ENCODE measurements at regions not wholly inside any gene's neighbourhood (a gene's known extent, or its start where the extent isn't known, plus 50 kb on each side); places are given as distances from the start of the nearest gene placed in this dataset.
A peak's percentile ranks its signal among the peaks of the same experiment; 100 is the strongest.

- no peak for DNase-seq (ENCODE audit: low read depth in 1 of 2, low spot score in 1 of 2)
- Histone ChIP-seq H3K4me3 (no peak overlapping the region), H3K27ac (peak overlapping the region; percentile 71 to 86), H3K4me2 (peak overlapping the region; percentile 61; the same call in 2 of the 3 replicates), H3K4me1 (peaks cover 59% of the 10 kb centered on the region), H3K9me3 (no peaks in the 10 kb centered on the region)
- CTCF ChIA-PET, result interaction anchor here (1.0 to 1.4 kb wide), 3 partner anchors 11 to 158 kb away, joined by 3 read pairs; no protein-coding TSS in a partner anchor
- WGBS (ENCODE audit: missing lambda C conversion rate), result over 99% methylated on average over 4 of the region's 4 CpGs
- TF ChIP-seq RFX5 (IDR thresholded peaks at IDR 0.05) (no peak), PHF8 (IDR thresholded peaks at IDR 0.05; ENCODE audit: borderline replicate concordance, low read depth) (no peak), FOSB (CRISPR knock-in tag; IDR thresholded peaks at IDR 0.05) (no peak), EHMT2 (IDR thresholded peaks at IDR 0.05; ENCODE audit: low read depth) (no peak), MAFK (IDR thresholded peaks at IDR 0.05; ENCODE audit: partially characterized antibody) (no peak), HDAC2 (IDR thresholded peaks at IDR 0.05) (no peak), RARB (CRISPR knock-in tag; IDR thresholded peaks at IDR 0.05) (no peak), MAX (IDR thresholded peaks at IDR 0.05) (no peak), EHF (CRISPR knock-in tag; IDR thresholded peaks at IDR 0.05) (no peak), NR3C1 (IDR thresholded peaks at IDR 0.05) (no peak), JUN (IDR thresholded peaks at IDR 0.05) (no peak), PBX3 (IDR thresholded peaks at IDR 0.05) (no peak), FOSL2 (IDR thresholded peaks at IDR 0.05) (no peak), FOSL2 (CRISPR knock-in tag; IDR thresholded peaks at IDR 0.05) (no peak), ZNF302 (CRISPR knock-in tag; IDR thresholded peaks at IDR 0.05) (no peak)
- no peak for ATAC-seq
- FAIRE-seq, result no peak
- POLR2A ChIA-PET, result no interaction called here
Observed at GRCh38 chr6:63510849-63511248, 61.4 kb upstream of the LOC128125822 start.

GRCh38 chr6:63514488-63515173, 57.6 kb upstream of the LOC128125822 start:
- 8% methylated on average over 4 of the region's 4 CpGs for WGBS (ENCODE audit: missing lambda C conversion rate)

More at GRCh38 chr6:63514488-63515173, 57.6 kb upstream of the LOC128125822 start:
- H3K4me3 ChIP-seq, result no peak overlapping the region
- ATAC-seq, result peak; percentile 31 to 70; a peak in 3 of 6 replicates
- H3K4me2 ChIP-seq, result peak overlapping the region; percentile 59
- H3K4me1 ChIP-seq, result peaks cover 79% of the 10 kb centered on the region
- TF ChIP-seq JUN (IDR thresholded peaks at IDR 0.05) (no peak; a peak in 1 of 5 replicates), HDAC2 (IDR thresholded peaks at IDR 0.05) (no peak), MAFK (IDR thresholded peaks at IDR 0.05; ENCODE audit: partially characterized antibody) (no peak), BHLHE40 (IDR thresholded peaks at IDR 0.05; ENCODE audit: low read depth, low read length) (no peak), EP300 (IDR thresholded peaks at IDR 0.05) (peak; percentile 26 to 31; a peak in 2 of 5 replicates), GATA3 (IDR thresholded peaks at IDR 0.05; ENCODE audit: borderline replicate concordance) (peak; percentile 40; the same call in 1 of the 2 replicates), USF2 (IDR thresholded peaks at IDR 0.05) (no peak), HES2 (IDR thresholded peaks at IDR 0.05) (no peak), PBX3 (IDR thresholded peaks at IDR 0.05) (no peak), FOSL2 (IDR thresholded peaks at IDR 0.05) (no peak), FOSL2 (CRISPR knock-in tag; IDR thresholded peaks at IDR 0.05) (peak; percentile 53), ZFP36 (IDR thresholded peaks at IDR 0.05; ENCODE audit: borderline replicate concordance, partially characterized antibody) (peak; percentile 27), CHD2 (IDR thresholded peaks at IDR 0.05; ENCODE audit: low read length, partially characterized antibody) (no peak), CBX8 (IDR thresholded peaks at IDR 0.05) (no peak), POLR2AphosphoS2 (conservative IDR thresholded peaks at IDR 0.05; ENCODE audit: low read length) (no peak), FOSB (CRISPR knock-in tag; IDR thresholded peaks at IDR 0.05) (no peak), TP53 (CRISPR knock-in tag; IDR thresholded peaks at IDR 0.05) (no peak), RARB (CRISPR knock-in tag; IDR thresholded peaks at IDR 0.05) (no peak; the same call in 1 of the 2 replicates), ATOH8 (CRISPR knock-in tag; IDR thresholded peaks at IDR 0.05; ENCODE audit: low read depth) (no peak), CHD4 (IDR thresholded peaks at IDR 0.05; ENCODE audit: borderline replicate concordance) (no peak), CEBPB (IDR thresholded peaks at IDR 0.05) (peak; percentile 33 to 80; a peak in 3 of 4 replicates), E2F6 (IDR thresholded peaks at IDR 0.05; ENCODE audit: borderline replicate concordance, low read depth) (no peak), PHF8 (IDR thresholded peaks at IDR 0.05; ENCODE audit: borderline replicate concordance, low read depth) (no peak), RCOR1 (IDR thresholded peaks at IDR 0.05; ENCODE audit: low read depth, low read length) (no peak), TFCP2L1 (CRISPR knock-in tag; IDR thresholded peaks at IDR 0.05) (no peak)
- peak in 1 of 2 experiments; percentile 84 for DNase-seq (ENCODE audit: low read depth in 1 of 2, low spot score in 1 of 2)
- ChIA-PET CTCF (interaction anchor here (1.0 to 1.7 kb wide), 2 partner anchors 39 to 73 kb away, joined by 3 to 6 read pairs; no protein-coding TSS in a partner anchor), POLR2A (no interaction called here)
- peak overlapping the region; percentile 81 to 89 for H3K27ac ChIP-seq
- no peak for FAIRE-seq
- no peaks in the 10 kb centered on the region for H3K9me3 ChIP-seq

Data from A549 (cell line).